ENCODE measurements at regions not wholly inside any gene's neighbourhood (a gene's known extent, or its start where the extent isn't known, plus 50 kb on each side); places are given as distances from the start of the nearest gene placed in this dataset.

DNA sequence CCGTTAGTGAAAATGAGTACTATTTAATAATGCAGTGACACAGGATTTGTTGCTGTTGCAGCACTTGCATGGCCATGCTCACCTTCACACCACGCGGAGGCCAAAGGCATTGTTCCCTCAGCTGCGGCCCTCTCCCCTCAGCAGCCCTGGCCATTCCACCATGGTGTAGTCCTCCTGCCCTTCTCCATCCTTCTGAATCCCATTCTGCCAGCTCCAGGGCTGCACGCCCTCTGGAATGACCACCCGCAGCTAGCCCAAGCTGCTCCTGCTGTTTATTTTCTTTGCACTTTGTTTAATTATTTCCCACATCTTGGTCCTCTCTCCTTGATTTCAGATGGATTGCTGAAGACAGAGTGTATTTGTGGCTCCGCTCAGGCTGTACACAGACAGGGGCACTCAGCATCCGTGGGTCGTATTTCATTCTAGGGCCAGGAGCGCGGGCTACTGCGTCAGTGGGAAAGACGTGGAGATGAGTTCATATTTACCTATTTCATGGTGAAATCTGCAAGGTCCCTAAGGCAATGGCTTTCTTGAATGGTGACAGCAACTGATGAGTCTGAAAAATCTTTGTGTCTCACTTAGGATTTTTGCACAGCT, 81.4 kb upstream of the DUSP22 start:
- no peak for DNase-seq

DNA sequence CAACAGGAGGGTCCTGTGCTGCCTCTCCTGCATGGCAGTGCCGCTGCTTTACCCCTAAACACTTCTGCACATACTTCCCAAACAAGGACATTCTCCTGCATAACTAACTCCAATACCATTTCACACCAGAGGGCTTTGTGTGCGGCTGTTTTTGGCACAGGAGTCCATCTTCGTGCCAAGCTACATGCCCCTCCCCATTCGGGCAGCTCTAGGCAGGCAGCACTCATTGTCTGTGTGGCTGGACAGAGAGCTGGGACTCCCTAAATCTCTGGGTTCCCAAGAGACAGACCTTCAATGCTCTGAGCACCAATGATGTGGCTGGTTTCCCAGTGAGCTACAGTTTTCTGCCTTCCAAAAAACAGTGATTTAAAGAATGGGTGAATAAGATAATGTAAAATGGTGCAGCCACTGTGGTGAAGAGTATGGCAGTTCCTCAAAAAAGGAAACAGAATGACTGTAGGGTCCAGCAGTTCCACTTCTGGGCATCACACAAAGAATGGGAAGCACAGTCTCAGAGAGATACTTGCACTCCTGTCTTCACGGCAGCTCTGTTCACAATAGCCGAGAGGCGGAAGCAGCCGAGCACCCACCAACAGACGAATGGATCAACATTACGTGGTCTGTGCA, 80.3 kb upstream of the DUSP22 start:
- no peak for DNase-seq

DNA sequence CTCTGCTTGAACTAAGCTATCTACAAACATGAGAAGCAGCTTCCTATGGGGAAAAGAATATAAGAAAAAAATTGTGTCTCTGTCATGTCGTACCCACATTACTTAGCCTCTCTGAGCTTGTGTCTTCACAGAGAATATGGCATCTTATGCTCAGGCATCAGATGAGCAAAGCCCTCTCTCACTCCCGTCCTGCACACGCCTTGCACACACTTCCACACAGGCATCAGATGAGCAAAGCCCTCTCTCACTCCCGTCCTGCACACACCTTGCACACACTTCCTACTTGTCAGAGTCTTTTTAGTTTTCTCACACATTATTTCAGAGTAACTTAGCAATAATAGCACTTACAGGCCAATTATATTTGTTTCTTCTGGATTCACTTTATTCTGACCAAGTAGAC, 79.0 kb upstream of the DUSP22 start:
- DNase-seq: no peak

DNA sequence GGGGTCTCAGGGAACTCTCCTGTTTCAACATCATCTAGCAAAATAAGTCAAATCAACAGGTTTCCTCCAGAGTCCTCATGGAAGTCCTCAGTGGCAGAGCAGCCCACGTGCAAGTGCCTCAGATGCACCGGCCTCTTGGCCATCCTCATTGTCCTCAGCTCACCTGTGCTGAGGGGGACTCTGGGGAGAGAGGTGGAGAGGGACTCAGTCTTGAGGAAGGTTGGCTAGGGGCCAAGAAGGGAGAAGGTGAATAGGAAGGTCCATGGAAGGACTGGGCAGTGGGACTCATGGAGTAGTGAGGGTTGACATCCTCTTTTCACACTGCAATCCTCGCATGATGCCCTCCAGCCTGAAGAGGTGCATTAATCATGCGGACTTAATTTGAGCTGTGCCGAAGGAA, 77.9 kb upstream of the DUSP22 start:
- no peak for DNase-seq

DNA sequence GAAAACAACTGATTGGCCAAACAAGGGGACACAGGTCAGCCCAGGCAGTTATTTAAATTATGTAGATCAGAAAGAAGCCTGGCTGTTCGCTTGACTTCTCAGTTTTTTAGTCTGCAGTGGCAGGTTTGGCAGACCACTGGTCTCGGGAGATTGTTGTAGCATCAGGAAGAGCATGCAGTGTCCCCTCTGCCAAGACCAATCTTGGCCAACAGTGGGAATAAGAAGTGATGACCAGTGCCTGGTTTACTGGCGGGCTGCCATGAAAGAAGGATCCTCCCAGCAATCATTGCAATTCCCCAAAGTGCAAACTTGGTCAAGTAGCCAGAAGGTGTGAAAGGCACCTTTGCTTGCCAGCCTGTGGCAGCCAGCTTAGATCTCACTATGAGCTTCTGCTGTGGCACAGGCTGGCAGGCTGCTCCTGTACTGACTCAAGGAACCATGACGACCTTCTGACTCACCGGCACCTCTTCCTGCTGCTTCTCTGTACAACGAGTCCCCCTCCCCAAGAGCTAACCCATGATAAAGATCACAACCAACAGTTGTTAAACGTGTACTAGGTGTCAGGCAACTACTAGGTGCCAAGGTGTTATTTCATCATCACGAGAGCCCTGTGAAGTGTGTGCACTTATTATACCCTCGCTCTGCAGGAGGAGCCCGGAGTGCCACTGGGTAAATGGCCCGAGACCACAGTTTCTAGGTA, 76.8 kb upstream of the DUSP22 start:
- peak; percentile 38 for DNase-seq

DNA sequence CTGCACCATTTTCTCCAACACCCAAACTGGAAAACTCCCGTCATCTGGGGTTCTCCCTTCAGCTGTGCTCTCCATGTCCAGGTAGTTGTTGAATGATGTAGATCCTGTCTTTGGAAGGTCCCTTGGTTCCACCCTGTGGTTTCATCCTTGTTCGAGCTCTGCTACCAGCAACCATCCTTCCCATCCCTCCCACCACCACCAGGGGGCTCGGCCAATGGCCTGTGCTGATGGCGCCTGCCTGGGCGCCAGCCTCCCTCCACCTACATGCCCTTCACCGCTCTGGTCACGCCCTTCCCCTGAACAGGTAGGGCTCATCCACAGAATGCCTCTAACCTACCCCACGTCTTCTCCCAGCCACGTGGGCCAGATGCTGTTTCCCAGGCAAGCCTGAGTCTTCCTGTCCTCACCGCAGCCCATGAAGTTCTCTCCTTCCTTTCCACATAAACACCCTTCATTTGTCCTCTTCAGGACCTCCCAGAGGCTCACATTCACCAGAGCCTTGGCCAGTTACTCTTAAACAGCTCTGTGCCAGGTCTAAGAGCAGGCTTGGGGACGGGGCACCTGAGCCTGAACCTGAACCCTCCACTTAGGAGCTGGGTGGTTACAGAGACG, 75.1 kb upstream of the DUSP22 start:
- DNase-seq: peak; percentile 25

DNA sequence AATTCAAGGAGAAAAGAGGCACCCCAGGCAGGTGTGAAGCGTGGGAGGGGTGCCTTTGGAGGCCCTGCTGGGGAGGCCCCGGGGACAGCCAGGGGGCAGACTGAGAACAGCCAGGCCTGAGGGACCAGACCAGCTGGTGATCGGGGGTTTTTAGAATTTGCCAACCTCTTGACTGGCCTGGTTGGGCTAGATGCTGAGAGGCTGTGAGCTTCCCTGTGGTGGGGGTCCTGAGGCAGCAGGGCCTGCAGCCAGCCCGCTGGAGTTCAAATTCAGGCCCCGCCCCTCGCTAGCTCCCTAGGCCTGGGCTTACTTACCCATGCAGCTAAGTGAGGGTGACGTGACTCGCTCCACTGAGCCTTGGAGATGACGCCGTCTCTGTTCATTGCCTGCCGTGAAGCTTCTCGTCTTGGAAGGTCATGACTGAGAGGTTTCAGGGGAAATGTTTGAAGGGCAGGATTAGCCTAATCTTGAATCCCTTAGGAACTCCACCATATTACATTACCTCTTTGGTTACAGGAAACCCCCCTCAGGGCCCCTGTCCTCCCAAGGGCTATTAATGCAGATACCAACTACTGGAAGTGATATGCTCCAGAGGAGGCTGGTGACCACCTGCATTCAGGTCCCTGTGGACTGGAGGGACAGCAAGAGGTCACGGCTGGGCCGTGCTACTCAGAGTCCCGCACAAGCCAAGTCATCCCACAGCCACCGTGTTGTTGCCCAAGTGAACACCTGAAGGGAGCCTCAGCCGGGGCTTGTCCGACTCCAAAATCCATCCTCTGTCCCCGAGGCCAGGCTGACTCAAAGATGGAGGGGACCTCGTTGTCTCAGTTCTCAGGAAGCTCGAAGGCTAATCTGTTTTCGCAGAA, 73.9 kb upstream of the DUSP22 start:
- DNase-seq: no peak

DNA sequence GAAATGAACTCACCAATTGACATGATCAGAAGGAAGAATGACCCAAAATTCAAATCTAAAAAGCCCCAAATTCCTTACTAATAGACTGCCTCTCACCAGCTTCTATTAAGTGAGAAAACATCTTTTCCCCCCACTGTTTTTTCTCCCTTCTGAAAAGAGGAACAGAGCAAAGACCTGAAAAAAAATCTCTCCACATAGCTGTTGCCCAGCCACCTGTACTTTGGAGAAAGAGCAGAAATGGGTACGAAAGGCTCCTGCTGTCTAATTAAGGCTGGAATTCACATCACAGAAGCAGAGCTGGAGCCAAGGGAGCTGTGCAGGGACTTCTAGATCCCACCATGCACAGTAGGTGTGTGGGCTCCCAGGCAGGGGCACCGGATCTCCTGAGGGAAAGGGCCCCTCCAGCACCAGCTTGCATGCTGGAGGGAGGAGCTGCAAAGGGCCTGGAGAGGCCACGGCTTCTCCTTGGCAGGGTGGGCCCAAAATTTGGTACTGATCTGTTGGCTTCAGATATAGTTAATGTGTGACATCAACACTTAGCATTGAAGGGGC, 73.2 kb upstream of the DUSP22 start:
- DNase-seq: no peak

DNA sequence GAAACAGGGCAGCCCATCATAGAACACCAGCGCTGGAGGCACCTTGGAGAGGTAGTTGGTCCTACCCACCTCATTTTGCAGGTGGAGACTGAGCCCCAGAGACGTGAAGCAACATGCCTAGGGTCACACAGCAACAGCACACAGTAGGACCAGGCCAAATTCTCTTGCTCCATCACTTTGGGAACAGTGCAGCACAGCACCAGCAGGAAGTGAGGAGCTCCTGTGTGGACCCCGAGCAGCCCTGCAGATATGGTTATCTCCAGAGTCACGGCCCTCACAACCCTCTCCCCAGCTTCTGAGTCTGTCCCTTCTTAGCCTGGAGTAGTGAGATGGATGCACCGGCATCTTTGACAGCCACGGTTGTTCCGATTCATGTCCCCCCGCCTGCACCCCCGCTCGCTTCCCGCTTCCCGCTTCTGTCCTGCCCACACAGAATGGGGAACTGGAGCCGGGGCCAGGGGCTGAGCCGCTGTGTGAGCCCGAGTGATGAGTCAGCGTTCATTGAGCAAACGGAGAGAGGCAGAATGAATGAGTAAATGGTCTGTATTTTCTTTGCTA, 72.6 kb upstream of the DUSP22 start:
- no peak for DNase-seq

DNA sequence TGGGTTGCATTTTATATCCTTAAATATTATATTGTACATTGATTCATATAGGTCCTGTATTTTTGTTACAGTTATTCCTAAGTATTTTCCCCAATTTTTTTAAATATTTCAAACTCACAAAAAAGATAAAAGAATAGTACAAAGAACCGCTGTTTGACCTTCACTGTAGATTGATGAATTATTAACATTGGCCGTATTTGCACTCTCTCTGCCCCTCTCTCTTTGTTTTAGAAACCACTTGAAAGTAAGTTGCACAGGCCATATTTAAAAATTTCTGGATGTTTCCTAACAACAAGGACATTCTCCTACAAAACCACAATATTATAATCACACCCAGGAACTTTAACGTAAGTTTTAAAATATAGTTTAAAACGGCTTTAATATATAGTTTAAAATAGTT, 72.0 kb upstream of the DUSP22 start:
- DNase-seq: no peak

DNA sequence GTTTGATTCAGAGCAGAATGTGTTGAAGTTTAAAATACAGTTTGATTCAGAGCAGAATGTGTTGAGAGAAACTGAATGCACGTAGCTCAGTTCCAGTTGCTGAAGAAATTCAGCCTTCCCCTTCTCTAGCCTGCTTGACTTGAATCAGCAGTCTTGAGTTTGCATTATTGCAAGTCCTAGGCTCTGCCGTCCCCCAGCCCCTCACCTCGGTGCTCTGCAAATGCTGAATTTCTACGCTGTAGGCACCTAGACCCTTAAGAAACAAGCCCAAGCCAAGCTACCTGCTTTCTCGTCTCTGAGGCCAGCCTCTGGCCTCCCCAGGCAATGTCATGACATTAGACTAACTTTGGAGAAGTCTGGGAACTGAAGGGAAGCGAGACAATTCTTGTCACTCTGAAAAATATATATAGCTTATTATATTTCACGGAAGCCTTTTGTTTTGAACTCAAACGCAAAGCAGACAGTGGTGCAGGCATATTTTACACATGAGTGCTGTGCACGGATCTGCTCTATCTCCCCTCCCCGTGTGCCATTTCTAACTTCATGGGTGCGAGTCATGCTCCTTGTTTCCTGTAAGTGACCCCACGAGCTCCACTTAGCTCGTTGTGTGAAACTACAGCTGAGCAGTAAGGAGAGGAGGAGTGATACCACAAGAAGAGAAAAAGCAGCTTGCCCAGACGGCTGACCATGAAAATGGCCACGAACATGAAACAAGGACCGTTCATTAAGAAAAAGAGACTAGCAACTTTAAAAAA, 71.4 kb upstream of the DUSP22 start:
- no peak for DNase-seq

DNA sequence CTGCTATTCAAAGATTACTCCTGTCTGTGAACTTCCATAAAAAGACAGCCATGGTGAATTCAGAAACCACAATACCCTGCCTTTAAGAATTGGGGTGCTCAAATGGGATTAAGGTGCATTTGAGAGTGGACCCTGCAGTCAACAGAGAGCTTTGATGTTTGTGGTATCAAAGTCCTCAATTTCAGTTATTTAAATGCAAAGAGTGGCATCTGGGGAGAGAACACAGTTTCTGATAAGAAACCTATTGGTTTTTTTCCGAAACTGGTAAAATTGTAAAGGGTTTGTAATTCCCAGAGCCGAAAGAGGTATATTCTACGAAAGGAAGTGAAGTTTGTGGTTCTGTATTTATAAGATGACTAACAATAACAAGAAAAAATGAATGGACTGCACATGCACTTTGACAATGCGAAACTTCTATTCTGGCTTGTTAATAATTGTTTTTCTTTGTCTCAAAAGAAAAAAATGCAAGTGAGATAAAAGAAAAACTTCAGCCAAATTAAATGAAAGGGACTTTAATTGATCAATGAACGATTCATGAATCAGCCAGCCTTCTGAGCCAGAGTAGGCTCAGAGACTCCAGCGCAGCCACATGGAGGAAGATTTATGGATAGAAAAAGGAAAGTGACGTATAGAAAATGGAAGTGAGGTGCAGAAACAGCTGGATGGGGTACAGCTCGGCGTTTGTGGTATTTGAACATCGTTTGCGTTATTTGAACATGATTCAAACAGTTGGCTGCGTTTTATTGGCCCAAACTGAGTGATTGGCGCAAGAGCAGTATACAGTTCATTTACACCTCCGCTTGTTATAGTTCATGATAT, 70.5 kb upstream of the DUSP22 start:
- DNase-seq: no peak

DNA sequence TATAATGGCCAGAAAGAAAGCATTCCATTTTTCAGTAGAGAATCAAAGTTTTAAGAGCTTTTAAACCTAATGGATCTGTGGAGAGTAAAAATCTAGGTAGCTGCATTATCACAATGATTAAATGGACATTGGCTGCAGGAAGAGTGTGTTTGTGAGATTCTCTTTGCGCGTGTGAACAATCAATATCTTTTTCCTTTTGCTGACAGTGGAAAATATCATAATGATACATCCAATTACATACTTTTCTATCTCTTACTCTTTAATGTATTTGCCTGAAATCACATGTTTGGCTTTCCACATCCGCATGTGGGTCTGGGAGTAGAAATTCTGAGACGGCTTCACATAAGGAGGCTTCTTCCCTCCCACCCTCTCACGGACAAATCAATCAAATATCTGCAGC, 69.8 kb upstream of the DUSP22 start:
- DNase-seq: no peak

DNA sequence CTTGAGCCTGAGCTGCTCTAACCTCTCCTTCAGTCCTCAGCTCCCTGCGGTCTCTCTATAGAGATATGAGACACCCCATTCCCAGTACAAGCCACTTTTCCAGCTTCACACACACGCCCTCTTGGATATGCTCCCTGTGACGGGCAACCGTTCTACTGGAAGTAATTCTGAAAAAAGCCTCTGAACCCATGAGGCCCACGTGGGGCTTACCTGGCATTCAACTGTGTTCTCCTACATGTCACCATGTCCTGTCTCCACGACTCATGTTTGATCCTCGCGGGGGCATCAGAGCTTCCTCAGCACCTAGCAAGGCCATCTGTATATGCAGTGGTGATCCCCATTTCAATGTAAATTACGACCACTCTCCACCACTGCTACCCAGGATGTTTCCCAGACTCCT, 69.2 kb upstream of the DUSP22 start:
- no peak for DNase-seq

DNA sequence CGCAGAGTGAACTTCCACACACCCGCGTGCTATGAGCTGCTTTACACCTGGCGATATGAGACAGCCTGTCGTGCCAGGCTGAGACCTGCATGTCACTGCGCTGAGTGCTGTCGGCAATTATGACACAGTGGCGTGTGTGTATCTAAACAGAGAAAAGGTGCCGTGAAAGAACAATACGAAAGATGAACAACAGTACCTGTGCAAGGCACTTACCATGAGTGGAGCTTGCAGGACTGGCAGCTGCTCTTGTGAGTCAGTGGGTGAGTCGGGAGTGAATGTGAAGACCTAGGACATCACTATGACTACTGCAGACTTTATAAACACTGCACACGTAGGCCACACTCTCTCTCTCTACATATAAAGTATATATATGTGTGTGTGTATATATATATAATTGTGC, 68.5 kb upstream of the DUSP22 start:
- no peak for DNase-seq

DNA sequence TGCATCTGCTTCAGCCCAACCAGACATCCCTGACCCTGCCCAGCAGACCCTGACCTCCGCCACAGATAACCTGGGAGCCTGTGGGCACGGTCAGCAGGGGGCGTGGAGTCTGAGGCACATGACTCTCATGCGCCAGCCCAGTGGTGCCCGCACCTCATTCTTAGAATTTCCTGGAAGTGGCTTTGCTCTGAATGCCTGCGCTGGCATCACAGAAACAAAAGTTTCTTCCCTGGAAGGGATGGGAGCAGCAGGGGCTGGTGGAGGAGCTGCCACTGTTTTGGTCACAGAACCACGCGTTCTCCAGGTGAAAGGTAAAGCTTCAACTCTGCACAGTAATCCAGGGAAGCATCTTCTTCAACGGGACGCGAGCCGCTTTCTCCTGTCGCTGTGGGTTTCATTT, 67.9 kb upstream of the DUSP22 start:
- no peak for DNase-seq

DNA sequence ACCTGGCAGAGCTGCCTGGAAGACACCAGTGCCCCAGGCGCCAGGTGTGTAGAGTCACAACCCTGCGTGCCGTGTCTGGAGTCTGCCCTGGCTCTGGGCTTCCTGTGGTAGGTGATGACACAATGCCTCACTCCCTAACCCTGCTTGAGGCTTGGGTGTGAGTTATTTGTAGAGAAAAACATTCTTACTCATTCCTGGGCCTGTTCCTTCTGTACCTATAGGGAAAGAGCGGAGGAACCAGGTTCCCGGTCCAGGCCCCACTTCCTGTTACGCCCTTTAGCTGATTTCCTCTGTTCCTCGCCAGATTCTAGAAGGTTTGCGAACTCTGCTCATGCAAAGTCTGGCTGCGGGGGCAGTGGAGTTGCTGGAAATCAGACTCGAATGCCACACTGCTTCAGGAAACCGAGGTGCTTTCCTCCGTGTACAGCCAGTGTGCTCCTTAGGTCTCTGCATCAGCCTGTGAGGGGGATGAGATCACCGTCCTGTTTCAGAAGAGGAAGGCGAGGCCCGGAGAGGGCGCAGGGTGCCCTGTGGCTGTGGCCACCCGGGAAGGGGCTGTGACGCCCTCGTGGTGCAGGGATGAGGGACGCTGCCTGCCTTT, 67.1 kb upstream of the DUSP22 start:
- DNase-seq: peak; percentile 46

DNA sequence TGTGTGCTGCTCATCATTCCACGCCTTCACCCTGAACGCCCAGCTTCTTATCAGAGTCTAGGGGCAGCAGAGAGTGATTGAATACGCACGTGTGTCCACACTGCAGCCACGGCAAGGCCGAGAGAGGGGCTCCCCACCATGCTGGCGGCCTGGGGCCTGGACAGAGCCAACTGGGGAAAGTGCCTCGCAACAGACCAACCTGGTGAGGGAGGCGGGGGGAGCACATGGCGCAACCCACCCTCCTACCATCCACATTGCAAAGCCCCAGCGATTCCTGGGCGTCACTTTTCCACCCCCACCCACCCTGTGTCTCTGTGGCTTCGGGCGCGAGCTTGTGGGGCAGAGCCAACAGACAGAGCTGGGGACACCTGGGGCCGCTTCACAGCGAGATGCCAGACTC, 66.4 kb upstream of the DUSP22 start:
- no peak for DNase-seq

DNA sequence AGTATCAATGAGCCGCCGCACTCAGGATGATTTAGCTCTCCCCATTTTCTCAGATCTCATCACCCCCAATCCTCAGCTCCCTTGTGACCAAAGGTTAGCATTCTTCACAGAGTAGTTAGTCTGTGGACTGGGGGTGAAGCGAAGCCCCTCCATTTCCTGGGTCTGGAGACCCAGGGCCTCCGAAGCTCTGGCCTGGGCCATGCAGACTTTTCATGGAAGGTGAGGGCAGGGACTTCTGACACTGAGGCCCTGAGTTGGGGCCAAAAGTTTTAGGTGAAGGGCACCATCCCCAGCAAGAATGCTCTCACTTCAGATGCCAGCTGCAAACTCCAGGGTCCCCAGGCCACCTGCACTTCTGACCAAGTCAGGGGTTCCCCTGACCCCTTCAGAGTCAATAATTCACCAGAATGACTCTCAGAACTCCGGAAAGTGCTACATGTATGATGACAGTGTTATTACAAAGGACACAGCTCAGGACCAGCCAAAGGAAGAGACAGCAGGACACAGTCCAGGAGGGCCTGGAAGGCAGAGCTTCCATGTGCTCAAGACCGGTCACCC, 65.7 kb upstream of the DUSP22 start:
- no peak for DNase-seq
